ENCODE measurements at regions not wholly inside any gene's neighbourhood (a gene's known extent, or its start where the extent isn't known, plus 50 kb on each side); places are given as distances from the start of the nearest gene placed in this dataset.

DNA sequence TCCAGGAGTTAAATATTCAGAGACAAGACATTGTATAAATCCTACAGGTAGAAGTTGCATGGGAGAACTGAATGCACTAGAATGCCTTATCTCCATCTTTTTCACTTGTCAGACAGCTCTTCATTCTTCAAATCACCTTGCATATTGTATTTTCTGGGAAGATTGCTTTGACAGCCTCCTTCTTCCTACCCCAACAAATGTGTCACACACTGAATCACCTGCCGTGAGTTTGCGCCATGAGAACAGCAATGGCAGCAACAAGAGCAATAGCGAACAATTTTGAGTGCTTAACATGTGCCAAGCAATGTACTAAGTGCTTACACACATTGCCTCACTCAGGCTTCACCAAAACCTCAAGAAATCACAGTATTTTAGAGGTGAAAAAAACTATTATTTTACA lies 161.3 kb upstream of the REG3G start:
- TF ChIP-seq, protein P1, sequence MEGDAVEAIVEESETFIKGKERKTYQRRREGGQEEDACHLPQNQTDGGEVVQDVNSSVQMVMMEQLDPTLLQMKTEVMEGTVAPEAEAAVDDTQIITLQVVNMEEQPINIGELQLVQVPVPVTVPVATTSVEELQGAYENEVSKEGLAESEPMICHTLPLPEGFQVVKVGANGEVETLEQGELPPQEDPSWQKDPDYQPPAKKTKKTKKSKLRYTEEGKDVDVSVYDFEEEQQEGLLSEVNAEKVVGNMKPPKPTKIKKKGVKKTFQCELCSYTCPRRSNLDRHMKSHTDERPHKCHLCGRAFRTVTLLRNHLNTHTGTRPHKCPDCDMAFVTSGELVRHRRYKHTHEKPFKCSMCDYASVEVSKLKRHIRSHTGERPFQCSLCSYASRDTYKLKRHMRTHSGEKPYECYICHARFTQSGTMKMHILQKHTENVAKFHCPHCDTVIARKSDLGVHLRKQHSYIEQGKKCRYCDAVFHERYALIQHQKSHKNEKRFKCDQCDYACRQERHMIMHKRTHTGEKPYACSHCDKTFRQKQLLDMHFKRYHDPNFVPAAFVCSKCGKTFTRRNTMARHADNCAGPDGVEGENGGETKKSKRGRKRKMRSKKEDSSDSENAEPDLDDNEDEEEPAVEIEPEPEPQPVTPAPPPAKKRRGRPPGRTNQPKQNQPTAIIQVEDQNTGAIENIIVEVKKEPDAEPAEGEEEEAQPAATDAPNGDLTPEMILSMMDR (conservative IDR thresholded peaks at IDR 0.05; ENCODE audit: low read depth, low read length) = no peak
- H3K4me3 ChIP-seq (ENCODE audit: low read depth, low read length) = no peak overlapping the region
- no peak for DNase-seq (ENCODE audit: low read depth)

DNA sequence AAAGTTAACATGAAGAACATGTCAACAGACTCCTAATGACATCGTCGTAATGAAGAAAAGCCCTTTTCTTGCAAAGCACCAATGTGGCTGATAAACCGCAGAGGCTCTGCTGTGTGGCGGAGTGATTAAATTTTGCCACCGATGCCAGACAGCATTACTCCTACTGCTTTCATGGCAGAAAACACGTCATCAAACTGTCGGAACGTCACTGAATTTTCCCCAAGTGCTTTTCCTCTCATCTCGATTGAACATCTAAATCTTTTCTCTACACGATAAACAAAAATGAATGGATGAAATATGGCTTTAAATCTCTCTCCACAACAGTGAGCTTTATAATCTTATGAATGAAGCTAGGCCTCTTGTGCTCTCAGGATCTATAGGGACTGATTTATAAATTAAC lies 159.8 kb upstream of the REG3G start:
- no peak for DNase-seq (ENCODE audit: low read depth)
- no peak overlapping the region for H3K4me3 ChIP-seq (ENCODE audit: low read depth, low read length)
- TF ChIP-seq, protein P1 (conservative IDR thresholded peaks at IDR 0.05; ENCODE audit: low read depth, low read length) = no peak

DNA sequence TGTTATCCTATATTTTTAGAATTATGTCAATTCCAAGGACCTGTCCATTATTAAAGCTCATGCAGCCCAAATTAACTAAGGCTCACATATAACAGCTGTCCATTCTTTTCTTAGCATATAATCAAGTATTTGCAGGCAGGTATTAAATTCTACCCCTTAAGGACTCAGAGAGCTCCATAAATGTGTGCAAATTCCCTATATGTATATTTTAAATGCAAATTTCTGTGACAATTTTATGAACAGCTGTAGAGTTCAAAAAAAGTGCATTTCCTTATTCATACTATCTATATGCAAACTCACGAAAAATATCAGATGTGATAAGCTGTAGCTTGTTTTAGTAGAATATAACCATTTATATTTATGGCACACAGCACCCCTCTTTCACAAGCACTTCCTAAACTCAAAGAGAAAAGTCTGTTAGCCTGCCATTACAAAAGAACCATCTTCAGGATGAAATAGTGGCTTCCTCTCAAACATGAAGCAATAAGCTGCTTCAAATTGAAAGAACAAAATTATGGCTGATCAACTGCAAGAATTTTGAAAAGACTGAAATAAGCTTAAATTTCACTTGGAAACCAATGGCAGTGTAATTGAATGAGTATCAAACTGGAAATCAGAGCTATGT lies 155.0 kb upstream of the REG3G start:
- no peak overlapping the region for H3K4me3 ChIP-seq (ENCODE audit: low read depth, low read length)
- no peak for DNase-seq (ENCODE audit: low read depth)
- TF ChIP-seq, protein P1 (conservative IDR thresholded peaks at IDR 0.05; ENCODE audit: low read depth, low read length) = no peak

DNA sequence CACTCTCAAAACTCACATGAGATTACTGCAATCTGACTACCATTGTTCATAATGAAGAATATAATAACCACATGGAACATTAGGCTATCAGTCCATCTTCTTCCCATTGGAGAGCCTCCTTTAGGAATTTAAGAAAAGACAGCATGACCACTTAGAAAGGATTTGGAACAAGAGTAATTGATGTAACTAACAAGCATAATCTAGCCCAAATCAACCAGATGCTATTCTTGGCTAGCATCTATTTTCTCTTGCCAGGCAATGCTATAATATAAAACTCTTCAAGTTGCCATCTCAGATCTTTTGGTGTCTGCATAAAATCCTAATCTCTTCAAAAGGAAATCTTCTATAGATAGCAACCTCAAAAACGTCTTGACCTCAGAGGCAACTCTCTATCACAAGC lies 152.0 kb upstream of the REG3G start:
- H3K4me3 ChIP-seq (ENCODE audit: low read depth, low read length) = no peak overlapping the region
- TF ChIP-seq, protein P1 (conservative IDR thresholded peaks at IDR 0.05; ENCODE audit: low read depth, low read length) = no peak
- no peak for DNase-seq (ENCODE audit: low read depth)

DNA sequence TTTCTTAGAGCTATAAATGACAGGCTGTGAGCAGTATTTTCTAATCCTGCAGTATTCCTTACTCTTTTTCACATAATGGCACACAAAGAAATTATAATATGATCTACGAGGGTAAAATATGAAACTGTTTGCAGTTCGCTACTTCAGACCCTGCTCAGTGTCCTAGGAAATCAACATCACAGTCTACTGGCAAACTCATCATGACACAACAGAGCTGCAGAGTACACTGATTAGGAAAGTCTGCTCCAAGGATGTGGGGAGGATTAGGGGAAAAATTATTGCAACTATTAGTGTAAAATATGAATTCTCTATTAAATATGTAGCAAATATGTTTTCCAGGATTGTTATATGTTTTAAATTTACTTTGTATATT lies 149.2 kb upstream of the REG3G start:
- DNase-seq (ENCODE audit: low read depth) = no peak
- no peak overlapping the region for H3K4me3 ChIP-seq (ENCODE audit: low read depth, low read length)
- TF ChIP-seq, protein P1 (conservative IDR thresholded peaks at IDR 0.05; ENCODE audit: low read depth, low read length) = no peak

DNA sequence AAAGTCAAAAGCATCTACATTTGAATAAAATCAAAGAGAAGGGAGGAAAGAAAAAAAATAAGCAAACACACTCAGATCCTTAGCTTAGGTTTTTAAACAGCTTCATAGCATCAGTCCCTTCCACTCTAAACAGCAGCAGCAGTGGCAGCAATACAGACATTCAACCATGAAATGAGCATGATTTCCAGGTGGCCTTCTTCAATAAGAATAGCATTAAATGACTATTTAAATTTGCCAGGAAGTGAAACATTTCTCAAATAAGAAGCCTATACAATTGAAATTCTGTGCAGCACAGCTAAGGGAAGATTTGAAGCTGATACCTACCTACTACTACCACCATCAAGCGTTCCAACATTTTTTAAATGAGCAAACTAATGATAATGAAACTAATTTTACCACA lies 138.1 kb upstream of the REG3G start:
- no peak for DNase-seq (ENCODE audit: low read depth)
- no peak overlapping the region for H3K4me3 ChIP-seq (ENCODE audit: low read depth, low read length)
- TF ChIP-seq, protein P1 (conservative IDR thresholded peaks at IDR 0.05; ENCODE audit: low read depth, low read length) = no peak

DNA sequence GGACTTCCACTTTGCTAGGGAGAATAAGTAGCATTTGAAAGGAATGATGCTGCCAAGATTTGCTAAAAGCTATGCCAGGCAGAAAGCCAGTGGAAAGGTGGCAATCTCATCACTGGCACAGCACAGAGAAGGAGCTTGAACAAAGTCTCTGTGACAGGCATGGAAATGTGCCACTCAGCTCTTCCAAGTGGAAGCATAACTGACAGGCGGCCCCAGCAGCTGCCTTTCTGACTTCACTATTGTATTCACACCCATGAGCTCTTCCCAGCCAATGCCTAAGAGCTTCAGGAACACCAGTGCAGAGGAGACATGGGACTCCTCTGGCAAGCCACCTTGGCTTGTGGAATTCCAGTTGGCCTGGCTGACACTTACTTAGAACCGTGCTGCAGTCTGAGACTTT lies 134.6 kb upstream of the REG3G start:
- TF ChIP-seq, protein P1 (conservative IDR thresholded peaks at IDR 0.05; ENCODE audit: low read depth, low read length) = no peak
- no peak overlapping the region for H3K4me3 ChIP-seq (ENCODE audit: low read depth, low read length)
- DNase-seq (ENCODE audit: low read depth) = no peak
